OCI-LY3 (cell line): ENCODE measurements at regions not wholly inside any gene's neighbourhood (a gene's known extent, or its start where the extent isn't known, plus 50 kb on each side); places are given as distances from the start of the nearest gene placed in this dataset.

Experiments
- H2AFZ ChIP-seq: fragments of 200-600, 300-600 bp; shearing (Covaris generic); 2 replicates; pipeline ENCODE4 v1.6.0; 2014; ENCODE audit warnings: antibody characterized with exemption, low read depth, low read length
- H3K27ac ChIP-seq: fragments of 200-600, 300-600 bp; sonication (generic); 2 replicates; pipeline ENCODE4 v1.5.1; 2014; ENCODE audit warnings: mild to moderate bottlenecking, low read length, moderate library complexity, mixed read lengths
- H3K27me3 ChIP-seq: fragments of 200-600, 300-600 bp; sonication (generic); 2 replicates; pipeline ENCODE4 v1.6.1; 2014; ENCODE audit warnings: low read depth, low read length, mixed read lengths
- H3K36me3 ChIP-seq: fragments of 200-600, 300-600 bp; sonication (generic); replicated peaks from 2 replicates; pipeline ENCODE3; 2014; ENCODE audit warnings: low read depth, low read length, mixed read lengths
- H3K4me1 ChIP-seq: fragments of 300-600, 200-600 bp; sonication (generic); 2 replicates; pipeline ENCODE4 v1.6.1; 2014; ENCODE audit warnings: low read length, mixed read lengths
- H3K4me2 ChIP-seq: fragments of 200-600, 300-600 bp; sonication (generic); 2 replicates; pipeline ENCODE4 v1.6.1; 2014; ENCODE audit warnings: low read length, mixed read lengths
- H3K4me3 ChIP-seq: fragments of 300-600, 200-600 bp; sonication (generic); 2 replicates; pipeline ENCODE4 v1.5.1; 2014; ENCODE audit warnings: antibody characterized with exemption, mild to moderate bottlenecking, low read length, moderate library complexity
- H3K79me2 ChIP-seq: fragments of 300-600, 200-600 bp; shearing (Covaris generic); 2 replicates; pipeline ENCODE4 v1.6.1; 2014; ENCODE audit warnings: mild to moderate bottlenecking, low read length, mixed read lengths
- H3K9ac ChIP-seq: fragments of 300-600, 200-600 bp; shearing (Covaris generic); 2 replicates; pipeline ENCODE4 v1.6.0; 2014; ENCODE audit warnings: mild to moderate bottlenecking, low read length, moderate library complexity
- H3K9me3 ChIP-seq: fragments of 200-600, 300-600 bp; shearing (Covaris generic); 2 replicates; pipeline ENCODE4 v1.6.1; 2014; ENCODE audit warnings: low read length, mixed read lengths; ENCODE audit not compliant: insufficient read depth
- H4K20me1 ChIP-seq: fragments of 200-600, 300-600 bp; sonication (generic); 2 replicates; pipeline ENCODE4 v1.6.1; 2016; ENCODE audit warnings: low read length, mixed read lengths; ENCODE audit not compliant: insufficient read depth
- EZH2phosphoT487 ChIP-seq: fragments of 200-600 bp; shearing (Covaris generic); IDR thresholded peaks from 2 replicates; pipeline ENCODE4 v1.6.1; 2018; ENCODE audit warnings: antibody characterized with exemption, mixed run types, low read depth
- TF ChIP-seq, protein P1 (sequence below): fragments of 200-600, 300-600 bp; sonication (generic); IDR thresholded peaks from 2 replicates; pipeline ENCODE4 v1.5.1; 2014; ENCODE audit warnings: antibody characterized with exemption, low read length, low read depth

- no peaks in the 10 kb centered on the region for H3K79me2 ChIP-seq
- no peak overlapping the region for H3K9ac ChIP-seq
- H3K9me3 ChIP-seq, result no peaks in the 10 kb centered on the region
- no peaks in the 10 kb centered on the region for H4K20me1 ChIP-seq
- H3K36me3 ChIP-seq, result no peaks in the 10 kb centered on the region
- H3K4me2 ChIP-seq, result no peak overlapping the region
- no peak overlapping the region for H2AFZ ChIP-seq
- TF ChIP-seq EZH2phosphoT487, result no peak
- TF ChIP-seq, protein P1, sequence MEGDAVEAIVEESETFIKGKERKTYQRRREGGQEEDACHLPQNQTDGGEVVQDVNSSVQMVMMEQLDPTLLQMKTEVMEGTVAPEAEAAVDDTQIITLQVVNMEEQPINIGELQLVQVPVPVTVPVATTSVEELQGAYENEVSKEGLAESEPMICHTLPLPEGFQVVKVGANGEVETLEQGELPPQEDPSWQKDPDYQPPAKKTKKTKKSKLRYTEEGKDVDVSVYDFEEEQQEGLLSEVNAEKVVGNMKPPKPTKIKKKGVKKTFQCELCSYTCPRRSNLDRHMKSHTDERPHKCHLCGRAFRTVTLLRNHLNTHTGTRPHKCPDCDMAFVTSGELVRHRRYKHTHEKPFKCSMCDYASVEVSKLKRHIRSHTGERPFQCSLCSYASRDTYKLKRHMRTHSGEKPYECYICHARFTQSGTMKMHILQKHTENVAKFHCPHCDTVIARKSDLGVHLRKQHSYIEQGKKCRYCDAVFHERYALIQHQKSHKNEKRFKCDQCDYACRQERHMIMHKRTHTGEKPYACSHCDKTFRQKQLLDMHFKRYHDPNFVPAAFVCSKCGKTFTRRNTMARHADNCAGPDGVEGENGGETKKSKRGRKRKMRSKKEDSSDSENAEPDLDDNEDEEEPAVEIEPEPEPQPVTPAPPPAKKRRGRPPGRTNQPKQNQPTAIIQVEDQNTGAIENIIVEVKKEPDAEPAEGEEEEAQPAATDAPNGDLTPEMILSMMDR, result no peak
- no peak overlapping the region for H3K4me3 ChIP-seq
- no peaks in the 10 kb centered on the region for H3K4me1 ChIP-seq
- no peak overlapping the region for H3K27ac ChIP-seq
- peaks cover 14% of the 10 kb centered on the region; the same call in 1 of the 2 replicates for H3K27me3 ChIP-seq
These were observed 147.2 kb downstream of the CTTN start for GRCh38 chr11:70545610-70545912.

GRCh38 chr11:70546191-70546940 lies 148.0 kb downstream of the CTTN start:
- no peaks in the 10 kb centered on the region for H3K79me2 ChIP-seq
- TF ChIP-seq, protein P1, result no peak
- no peak for TF ChIP-seq EZH2phosphoT487
- H2AFZ ChIP-seq, result no peak overlapping the region
- H3K27ac ChIP-seq, result no peak overlapping the region
- no peak overlapping the region for H3K4me3 ChIP-seq
- no peak overlapping the region for H3K4me2 ChIP-seq
- no peaks in the 10 kb centered on the region for H3K9me3 ChIP-seq
- no peaks in the 10 kb centered on the region for H4K20me1 ChIP-seq
- no peaks in the 10 kb centered on the region for H3K4me1 ChIP-seq
- H3K9ac ChIP-seq, result no peak overlapping the region
- peaks cover 14% of the 10 kb centered on the region; the same call in 1 of the 2 replicates for H3K27me3 ChIP-seq
- H3K36me3 ChIP-seq, result no peaks in the 10 kb centered on the region

DNA sequence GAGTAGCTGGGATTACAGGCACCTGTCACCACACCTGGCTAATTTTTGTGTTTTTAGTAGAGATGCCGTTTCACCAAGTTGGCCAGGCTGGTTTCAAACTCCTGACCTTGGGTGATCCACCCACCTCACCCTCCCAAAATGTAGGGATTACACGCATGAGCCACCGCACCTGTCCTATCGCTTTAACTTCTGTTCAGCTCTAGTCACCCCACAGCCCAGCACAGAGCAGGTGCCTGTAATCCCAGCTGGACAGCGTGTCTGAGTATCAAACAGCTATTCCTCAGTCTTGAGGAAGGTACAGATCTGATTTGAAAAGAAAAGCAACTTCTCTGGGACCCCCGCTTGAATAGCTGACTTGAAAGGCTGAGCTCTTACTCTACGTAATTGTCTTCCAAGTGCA lies 149.1 kb downstream of the CTTN start:
- Histone ChIP-seq H3K27ac (no peak overlapping the region), H3K36me3 (no peaks in the 10 kb centered on the region)

More for the DNA sequence above, 149.1 kb downstream of the CTTN start:
- Histone ChIP-seq H2AFZ (no peak overlapping the region), H3K4me3 (no peak overlapping the region), H3K27me3 (peaks cover 10% of the 10 kb centered on the region; the same call in 1 of the 2 replicates), H3K4me1 (no peaks in the 10 kb centered on the region), H3K9me3 (no peaks in the 10 kb centered on the region), H3K4me2 (no peak overlapping the region), H3K9ac (no peak overlapping the region), H4K20me1 (no peaks in the 10 kb centered on the region), H3K79me2 (no peaks in the 10 kb centered on the region)
- TF ChIP-seq, protein P1, result no peak
- TF ChIP-seq EZH2phosphoT487, result no peak
